Islet of Langerhans (tissue), 1 donor: ENCODE measurements at regions not wholly inside any gene's neighbourhood (a gene's known extent, or its start where the extent isn't known, plus 50 kb on each side); places are given as distances from the start of the nearest gene placed in this dataset.

ENCODE experiments used
- FAIRE-seq: peaks from one replicate; lab custom pipeline; 2011; peaks lifted over from hg19 to GRCh38; lab: Jason Lieb, UNC

DNA sequence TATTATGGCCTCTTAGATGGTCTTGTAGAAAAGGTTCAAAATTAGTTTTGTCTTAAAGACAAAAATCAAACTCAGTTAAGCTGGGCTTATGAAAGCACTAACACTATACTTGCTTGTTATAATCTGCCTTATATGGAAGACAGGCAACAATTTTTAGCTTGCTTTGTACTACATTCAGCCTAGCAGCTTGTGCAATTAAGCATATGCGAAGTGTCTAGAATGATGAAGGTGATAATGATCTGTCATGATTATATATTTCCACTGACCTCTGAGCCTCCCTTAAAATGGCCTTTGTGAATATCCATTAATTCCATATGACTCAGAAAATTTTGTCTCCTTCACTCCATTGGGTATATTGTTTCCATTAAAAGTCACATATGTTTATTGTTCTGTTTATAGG, 834.9 kb downstream of the OLFM4 start:
- FAIRE-seq = no peak

GRCh38 chr13:53873558-53873957, 844.9 kb downstream of the OLFM4 start:
- FAIRE-seq = no peak

DNA sequence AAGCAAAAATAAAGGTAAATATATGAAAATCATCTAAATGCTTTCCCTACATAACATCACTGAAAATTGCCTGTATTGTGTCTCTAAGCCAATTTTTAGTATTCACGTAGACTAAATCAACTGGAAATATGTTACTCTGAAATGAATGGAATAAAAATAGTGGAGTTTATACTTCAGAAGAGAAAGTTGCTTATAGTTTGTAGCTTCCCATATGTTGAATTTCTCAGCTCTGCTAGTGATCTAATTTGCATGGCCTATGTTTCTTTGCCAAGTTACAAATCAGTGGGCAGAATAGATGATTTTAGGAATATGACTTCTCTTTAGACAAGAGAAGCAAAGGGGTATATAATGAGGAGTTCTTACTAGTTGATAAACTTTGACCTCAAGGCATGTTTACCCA, 850.2 kb downstream of the OLFM4 start:
- no peak for FAIRE-seq

- no peak for FAIRE-seq
Measured at GRCh38 chr13:53885997-53886396, 857.4 kb downstream of the OLFM4 start.

DNA sequence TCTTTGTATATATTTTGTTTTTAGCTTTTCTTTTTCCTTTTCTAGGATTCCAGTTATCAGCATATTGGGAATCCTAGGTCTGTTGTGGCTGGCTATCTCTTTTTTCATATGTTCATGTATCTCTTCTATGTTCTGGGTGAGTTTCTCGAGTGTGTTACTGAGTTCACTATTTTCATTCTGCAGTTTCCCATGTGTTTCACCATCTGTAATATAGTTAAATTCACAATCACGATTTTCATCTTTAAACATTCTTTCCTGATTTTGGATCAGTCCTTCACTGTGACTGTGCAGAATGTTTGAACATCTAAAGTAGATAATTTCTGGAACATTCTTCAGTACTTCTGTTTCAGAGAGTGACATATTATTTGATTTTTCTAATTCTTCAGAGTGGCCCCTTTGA, 862.1 kb downstream of the OLFM4 start:
- FAIRE-seq = no peak

GRCh38 chr13:53901593-53901992, 873.0 kb downstream of the OLFM4 start:
- FAIRE-seq = no peak

GRCh38 chr13:53907891-53908290, 879.3 kb downstream of the OLFM4 start:
- no peak for FAIRE-seq

GRCh38 chr13:53920916-53921315, 892.3 kb downstream of the OLFM4 start:
- no peak for FAIRE-seq

DNA sequence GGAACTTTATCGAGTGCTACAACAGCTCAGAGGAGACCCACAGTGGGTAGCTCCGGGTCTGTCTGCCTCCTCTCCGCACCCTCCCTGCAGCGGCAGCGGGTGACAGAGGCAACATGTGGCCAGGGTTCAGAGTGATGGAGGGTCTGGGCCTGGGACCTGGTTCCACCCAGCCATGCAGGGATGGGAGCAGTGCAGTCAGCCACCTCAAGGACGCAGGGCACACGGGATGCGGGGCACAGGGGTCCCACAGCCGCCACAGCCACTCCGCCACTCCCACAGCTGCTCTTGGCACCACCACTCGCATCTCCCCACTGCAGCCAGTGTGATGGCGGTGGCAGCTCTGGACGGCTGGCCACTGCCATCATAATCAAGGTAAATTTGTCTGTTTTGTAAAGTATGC, 892.9 kb downstream of the OLFM4 start:
- no peak for FAIRE-seq

DNA sequence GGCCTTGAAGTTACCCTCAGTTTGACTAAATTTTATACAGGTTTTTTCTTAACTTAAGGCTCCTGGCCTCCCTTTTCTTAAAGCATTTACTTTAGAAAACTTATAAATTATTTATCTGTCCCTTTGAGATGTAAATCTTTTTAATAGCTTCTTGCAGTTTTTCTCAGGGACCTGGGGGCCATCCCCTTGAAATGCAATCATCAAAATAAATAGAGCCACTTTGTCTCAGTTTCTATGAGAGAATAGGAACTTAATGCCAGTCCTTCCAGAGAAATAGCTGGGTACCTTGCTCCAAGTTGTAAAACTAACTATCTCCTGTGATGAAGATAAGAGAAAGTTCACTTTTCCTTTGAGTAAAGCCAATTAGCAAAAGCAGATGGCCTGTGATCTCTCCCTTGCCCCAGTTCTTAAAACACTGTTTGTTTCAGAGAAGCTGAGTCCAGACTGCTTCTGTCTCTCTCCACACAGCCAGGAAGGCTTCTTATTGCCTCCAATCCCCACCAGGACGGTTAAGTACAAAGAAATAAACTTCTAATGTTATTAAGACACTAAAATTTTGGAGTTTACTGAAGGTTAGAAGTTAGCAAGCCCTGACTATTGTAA, 913.1 kb downstream of the OLFM4 start:
- no peak for FAIRE-seq

GRCh38 chr13:53946500-53946899, 917.9 kb downstream of the OLFM4 start:
- no peak for FAIRE-seq

GRCh38 chr13:53953183-53953582, 924.6 kb downstream of the OLFM4 start:
- no peak for FAIRE-seq
